MM.1S (cell line): ENCODE measurements at regions not wholly inside any gene's neighbourhood (a gene's known extent, or its start where the extent isn't known, plus 50 kb on each side); places are given as distances from the start of the nearest gene placed in this dataset.

Source experiments
- DNase-seq: peaks from one replicate; pipeline ENCODE4 v3.0.0-alpha.2; 2015
- H2AFZ ChIP-seq: fragments of 300-600 bp; sonication (generic); 2 replicates; pipeline ENCODE4 v1.6.0; 2016; ENCODE audit warnings: antibody characterized with exemption, low read length
- H3F3A ChIP-seq: fragments of 300-600 bp; sonication (generic); 2 replicates; pipeline ENCODE4 v1.6.1; 2016; ENCODE audit warnings: mild to moderate bottlenecking, antibody characterized with exemption, low read length, moderate library complexity, mixed read lengths; ENCODE audit not compliant: insufficient read depth
- H3K27ac ChIP-seq: fragments of 300-600 bp; sonication (generic); 2 replicates; pipeline ENCODE4 v1.5.1; 2016; ENCODE audit warnings: mild to moderate bottlenecking, low read length
- H3K27me3 ChIP-seq: fragments of 300-600 bp; sonication (generic); replicated peaks from 2 replicates; pipeline ENCODE4 v1.6.0; 2016; ENCODE audit warnings: low read length; ENCODE audit not compliant: insufficient read depth
- H3K36me3 ChIP-seq: fragments of 300-600 bp; sonication (generic); replicated peaks from 2 replicates; pipeline ENCODE4 v1.6.1; 2016; ENCODE audit warnings: mild to moderate bottlenecking, low read length, mixed read lengths; ENCODE audit not compliant: insufficient read depth
- H3K4me1 ChIP-seq: fragments of 300-600 bp; sonication (generic); 2 replicates; pipeline ENCODE4 v1.6.1; 2016; ENCODE audit warnings: low read length, mixed read lengths
- H3K4me2 ChIP-seq: fragments of 300-600 bp; sonication (generic); 2 replicates; pipeline ENCODE4 v1.6.0; 2016; ENCODE audit warnings: low read depth, low read length
- H3K4me3 ChIP-seq: fragments of 300-600 bp; sonication (generic); 2 replicates; pipeline ENCODE4 v1.5.1; 2016; ENCODE audit warnings: low read length, mixed read lengths
- H3K79me2 ChIP-seq: fragments of 300-600 bp; sonication (generic); 2 replicates; pipeline ENCODE4 v1.6.1; 2016; ENCODE audit warnings: mixed run types, low read length, mixed read lengths
- H3K9ac ChIP-seq: fragments of 300-600 bp; sonication (generic); 2 replicates; pipeline ENCODE4 v1.6.1; 2016; ENCODE audit warnings: low read length, mixed read lengths
- H3K9me2 ChIP-seq: fragments of 300-600 bp; sonication (generic); replicated peaks from 2 replicates; pipeline ENCODE4 v1.6.1; 2016; ENCODE audit warnings: mild to moderate bottlenecking, low read length, mixed read lengths; ENCODE audit not compliant: insufficient read depth
- H3K9me3 ChIP-seq: fragments of 300-600 bp; sonication (generic); replicated peaks from 2 replicates; pipeline ENCODE4 v1.6.1; 2016; ENCODE audit warnings: mild to moderate bottlenecking, low read length, mixed read lengths; ENCODE audit not compliant: insufficient read depth
- H4K20me1 ChIP-seq: fragments of 300-600 bp; sonication (generic); 2 replicates; pipeline ENCODE4 v1.6.1; 2016; ENCODE audit warnings: mild to moderate bottlenecking, low read length, moderate library complexity, mixed read lengths; ENCODE audit not compliant: insufficient read depth
- EZH2 ChIP-seq: fragments of 300-600 bp; sonication (generic); optimal IDR thresholded peaks from 2 replicates; pipeline ENCODE3; 2017; ENCODE audit warnings: low read depth, mild to moderate bottlenecking, antibody characterized with exemption, low read length, mixed read lengths
- EZH2phosphoT487 ChIP-seq: fragments of 300-600 bp; sonication (generic); IDR thresholded peaks from 2 replicates; pipeline ENCODE4 v1.6.1; 2018; ENCODE audit warnings: antibody characterized with exemption, low read length
- TF ChIP-seq, protein P1 (sequence below): fragments of 300-600 bp; sonication (generic); IDR thresholded peaks from 2 replicates; pipeline ENCODE4 v1.5.1; 2016; ENCODE audit warnings: antibody characterized with exemption, low read length, mixed read lengths

DNA sequence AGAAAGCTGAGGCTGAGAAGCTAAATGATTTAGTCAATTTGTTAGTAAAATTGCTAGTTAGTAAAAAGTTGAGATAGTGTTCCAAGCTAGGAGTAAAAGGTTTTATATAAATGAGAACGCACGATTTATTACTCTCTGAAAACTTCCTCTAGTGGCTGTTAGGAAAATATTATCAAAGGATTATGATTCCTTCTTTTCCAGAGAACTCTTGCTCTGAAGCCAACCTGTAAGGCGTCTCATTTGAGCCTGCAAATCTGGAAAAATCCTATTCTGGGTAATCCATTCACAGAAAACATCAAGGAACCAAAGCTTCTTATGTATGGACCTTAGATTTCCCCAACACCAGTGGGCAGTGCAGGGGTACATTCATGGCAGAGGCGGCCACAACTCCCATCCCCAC is 252.7 kb downstream of the SOD2 start:
- Histone ChIP-seq H2AFZ (no peak overlapping the region), H3K9me2 (no peaks in the 10 kb centered on the region), H4K20me1 (no peaks in the 10 kb centered on the region), H3F3A (no peaks in the 10 kb centered on the region), H3K36me3 (no peaks in the 10 kb centered on the region), H3K27ac (no peak overlapping the region), H3K9me3 (no peaks in the 10 kb centered on the region), H3K9ac (no peak overlapping the region), H3K79me2 (no peaks in the 10 kb centered on the region), H3K27me3 (no peaks in the 10 kb centered on the region), H3K4me2 (no peak overlapping the region), H3K4me3 (no peak overlapping the region), H3K4me1 (no peaks in the 10 kb centered on the region)
- DNase-seq = no peak
- TF ChIP-seq EZH2phosphoT487 (no peak), EZH2 (no peak)
- TF ChIP-seq, protein P1, sequence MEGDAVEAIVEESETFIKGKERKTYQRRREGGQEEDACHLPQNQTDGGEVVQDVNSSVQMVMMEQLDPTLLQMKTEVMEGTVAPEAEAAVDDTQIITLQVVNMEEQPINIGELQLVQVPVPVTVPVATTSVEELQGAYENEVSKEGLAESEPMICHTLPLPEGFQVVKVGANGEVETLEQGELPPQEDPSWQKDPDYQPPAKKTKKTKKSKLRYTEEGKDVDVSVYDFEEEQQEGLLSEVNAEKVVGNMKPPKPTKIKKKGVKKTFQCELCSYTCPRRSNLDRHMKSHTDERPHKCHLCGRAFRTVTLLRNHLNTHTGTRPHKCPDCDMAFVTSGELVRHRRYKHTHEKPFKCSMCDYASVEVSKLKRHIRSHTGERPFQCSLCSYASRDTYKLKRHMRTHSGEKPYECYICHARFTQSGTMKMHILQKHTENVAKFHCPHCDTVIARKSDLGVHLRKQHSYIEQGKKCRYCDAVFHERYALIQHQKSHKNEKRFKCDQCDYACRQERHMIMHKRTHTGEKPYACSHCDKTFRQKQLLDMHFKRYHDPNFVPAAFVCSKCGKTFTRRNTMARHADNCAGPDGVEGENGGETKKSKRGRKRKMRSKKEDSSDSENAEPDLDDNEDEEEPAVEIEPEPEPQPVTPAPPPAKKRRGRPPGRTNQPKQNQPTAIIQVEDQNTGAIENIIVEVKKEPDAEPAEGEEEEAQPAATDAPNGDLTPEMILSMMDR = no peak

GRCh38 chr6:159439651-159440050 is 253.4 kb downstream of the SOD2 start:
- Histone ChIP-seq H3F3A (no peaks in the 10 kb centered on the region), H4K20me1 (no peaks in the 10 kb centered on the region), H2AFZ (no peak overlapping the region), H3K36me3 (no peaks in the 10 kb centered on the region), H3K27ac (no peak overlapping the region), H3K27me3 (no peaks in the 10 kb centered on the region), H3K9me2 (no peaks in the 10 kb centered on the region), H3K9me3 (no peaks in the 10 kb centered on the region), H3K9ac (no peak overlapping the region), H3K79me2 (no peaks in the 10 kb centered on the region), H3K4me3 (no peak overlapping the region), H3K4me2 (no peak overlapping the region), H3K4me1 (no peaks in the 10 kb centered on the region)
- DNase-seq = no peak
- TF ChIP-seq, protein P1 = no peak
- TF ChIP-seq EZH2phosphoT487 (no peak), EZH2 (no peak)

GRCh38 chr6:159438106-159438505 is 254.9 kb downstream of the SOD2 start:
- no peaks in the 10 kb centered on the region for H3K79me2 ChIP-seq
- no peaks in the 10 kb centered on the region for H3K36me3 ChIP-seq
- no peak overlapping the region for H3K4me3 ChIP-seq
- H3K4me2 ChIP-seq = no peak overlapping the region
- no peak overlapping the region for H3K9ac ChIP-seq
- no peak for DNase-seq
- H3F3A ChIP-seq = no peaks in the 10 kb centered on the region
- H3K9me3 ChIP-seq = no peaks in the 10 kb centered on the region
- H3K4me1 ChIP-seq = no peaks in the 10 kb centered on the region
- H3K27ac ChIP-seq = no peak overlapping the region
- no peak overlapping the region for H2AFZ ChIP-seq
- H3K9me2 ChIP-seq = no peaks in the 10 kb centered on the region
- TF ChIP-seq EZH2phosphoT487 (no peak), EZH2 (no peak)
- TF ChIP-seq, protein P1 = no peak
- H4K20me1 ChIP-seq = no peaks in the 10 kb centered on the region
- H3K27me3 ChIP-seq = no peaks in the 10 kb centered on the region

GRCh38 chr6:159436581-159436980 is 256.5 kb downstream of the SOD2 start:
- Histone ChIP-seq H3K9me2 (no peaks in the 10 kb centered on the region), H3K36me3 (no peaks in the 10 kb centered on the region), H3K4me3 (no peak overlapping the region), H3K79me2 (no peaks in the 10 kb centered on the region), H3K27me3 (no peaks in the 10 kb centered on the region), H4K20me1 (no peaks in the 10 kb centered on the region), H3K4me2 (no peak overlapping the region), H3K9me3 (no peaks in the 10 kb centered on the region), H3F3A (no peaks in the 10 kb centered on the region), H3K27ac (no peak overlapping the region), H3K4me1 (no peaks in the 10 kb centered on the region), H2AFZ (no peak overlapping the region), H3K9ac (no peak overlapping the region)
- DNase-seq = no peak
- no peak for TF ChIP-seq EZH2
- TF ChIP-seq EZH2phosphoT487 = no peak
- TF ChIP-seq, protein P1 = no peak
